CD8-positive, alpha-beta memory T cell (primary cell): ENCODE measurements at regions not wholly inside any gene's neighbourhood (a gene's known extent, or its start where the extent isn't known, plus 50 kb on each side); places are given as distances from the start of the nearest gene placed in this dataset.
A peak's percentile ranks its signal among the peaks of the same experiment; 100 is the strongest.

Source experiments
- CTCF ChIA-PET: fragments of 350-600 bp; sonication (Branson Sonifier 250); formaldehyde crosslinking; loops from one replicate; lab custom pipeline; 2021; ENCODE audit warnings: antibody characterized with exemption; lab: Charles Lee
- POLR2A ChIA-PET: fragments of 350-600 bp; sonication (Branson Sonifier 250); formaldehyde crosslinking; loops from one replicate; lab custom pipeline; 2021; ENCODE audit warnings: antibody characterized with exemption; lab: Charles Lee
- DNase-seq, 5 donors: peaks; one replicate each; pipeline versions ENCODE4 v3.0.0 to v3.0.0-alpha.2; 2020 to 2022; ENCODE audit warnings: mixed read lengths in 1 of 5
- H3K27ac ChIP-seq: one replicate; pipeline ENCODE4 v1.7.0; 2013; ENCODE audit warnings: low read depth, mild to moderate bottlenecking, low read length, moderate library complexity
- H3K27me3 ChIP-seq: 2 replicates; pipeline ENCODE4 v1.7.0; 2013; ENCODE audit warnings: low read length, mild to moderate bottlenecking; ENCODE audit not compliant: insufficient read depth, poor library complexity, severe bottlenecking
- H3K36me3 ChIP-seq: 2 replicates; pipeline ENCODE4 v1.7.0; 2013; ENCODE audit warnings: mild to moderate bottlenecking, low read length, moderate library complexity; ENCODE audit not compliant: insufficient read depth
- H3K4me1 ChIP-seq: 2 replicates; pipeline ENCODE4 v1.7.0; 2013; ENCODE audit warnings: mild to moderate bottlenecking, low read length, moderate library complexity; ENCODE audit not compliant: insufficient read depth
- H3K4me3 ChIP-seq: 2 replicates; pipeline ENCODE4 v1.7.0; 2013; ENCODE audit warnings: mild to moderate bottlenecking, low read length
- H3K9me3 ChIP-seq: 2 replicates; pipeline ENCODE4 v1.7.0; 2013; ENCODE audit warnings: mild to moderate bottlenecking, low read length
- H3K27ac Mint-ChIP-seq, 8 donors: one replicate each; pipeline ENCODE4 v1.8.0; 2020 to 2021; ENCODE audit warnings: mixed read lengths in 8 of 8, mild to moderate bottlenecking in 6 of 8, inconsistent platforms in 3 of 8, moderate library complexity in 3 of 8
- H3K27me3 Mint-ChIP-seq, 2 donors: one replicate each; pipeline ENCODE4 v1.8.0; 2020 to 2021; ENCODE audit warnings: mixed read lengths in 2 of 2, mild to moderate bottlenecking in 1 of 2, moderate library complexity in 1 of 2
- H3K36me3 Mint-ChIP-seq, 3 donors: one replicate each; pipeline ENCODE4 v1.8.0; 2020 to 2021; ENCODE audit warnings: mixed read lengths in 3 of 3, inconsistent platforms in 1 of 3, mild to moderate bottlenecking in 1 of 3
- H3K4me1 Mint-ChIP-seq, 3 donors: one replicate each; pipeline ENCODE4 v1.8.0; 2020 to 2021; ENCODE audit warnings: mixed read lengths in 3 of 3, inconsistent platforms in 1 of 3, mild to moderate bottlenecking in 1 of 3
- H3K4me3 Mint-ChIP-seq, 7 donors: one replicate each; pipeline ENCODE4 v1.8.0; 2020 to 2021; ENCODE audit warnings: mixed read lengths in 7 of 7, mild to moderate bottlenecking in 6 of 7, moderate library complexity in 4 of 7, inconsistent platforms in 2 of 7
- H3K9me3 Mint-ChIP-seq, 5 donors: one replicate each; pipeline ENCODE4 v1.8.0; 2020 to 2022; ENCODE audit warnings: mixed read lengths in 5 of 5, mild to moderate bottlenecking in 3 of 5, moderate library complexity in 2 of 5, inconsistent platforms in 1 of 5

DNA sequence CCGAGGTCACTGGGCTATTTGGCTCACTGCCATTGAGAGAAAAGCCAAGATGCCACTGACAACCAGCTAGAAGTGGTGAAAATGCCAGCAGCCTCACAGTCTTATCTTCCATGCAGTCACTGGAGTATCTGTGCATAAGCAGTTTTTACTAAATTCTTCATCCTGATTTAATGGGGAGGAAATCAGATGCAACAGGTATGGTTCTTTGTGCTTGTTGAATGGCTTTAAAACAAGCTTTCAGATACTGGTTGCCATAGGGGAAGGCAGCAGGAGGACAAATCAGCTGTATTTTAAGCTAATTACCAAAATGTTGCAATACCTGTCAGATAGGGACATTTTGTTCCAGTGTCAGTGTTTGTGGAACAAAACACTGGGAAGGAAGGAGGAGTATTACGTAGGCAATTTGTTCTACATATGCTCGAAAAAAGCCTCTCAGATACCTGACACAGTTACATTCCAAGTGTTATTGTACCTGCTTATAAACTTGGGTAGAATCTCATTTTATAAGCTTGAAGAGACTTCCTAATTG lies 54.1 kb upstream of the ARHGAP5 start:
- H3K27me3 ChIP-seq = no peaks in the 10 kb centered on the region
- H3K36me3 ChIP-seq = no peaks in the 10 kb centered on the region
- H3K9me3 Mint-ChIP-seq = no peaks in the 10 kb centered on the region
- CTCF ChIA-PET = no interaction called here
- no peak overlapping the region for H3K4me3 ChIP-seq
- H3K27me3 Mint-ChIP-seq = peaks cover 10 to 22% of the 10 kb centered on the region in 2 donors
- H3K4me1 ChIP-seq = no peaks in the 10 kb centered on the region
- H3K27ac ChIP-seq = no peak overlapping the region
- H3K36me3 Mint-ChIP-seq = no peaks in the 10 kb centered on the region
- no peaks in the 10 kb centered on the region for H3K9me3 ChIP-seq
- POLR2A ChIA-PET = no interaction called here
- DNase-seq = no peak
- no peaks in the 10 kb centered on the region for H3K4me1 Mint-ChIP-seq
- no peak overlapping the region for H3K27ac Mint-ChIP-seq
- H3K4me3 Mint-ChIP-seq = no peak overlapping the region

DNA sequence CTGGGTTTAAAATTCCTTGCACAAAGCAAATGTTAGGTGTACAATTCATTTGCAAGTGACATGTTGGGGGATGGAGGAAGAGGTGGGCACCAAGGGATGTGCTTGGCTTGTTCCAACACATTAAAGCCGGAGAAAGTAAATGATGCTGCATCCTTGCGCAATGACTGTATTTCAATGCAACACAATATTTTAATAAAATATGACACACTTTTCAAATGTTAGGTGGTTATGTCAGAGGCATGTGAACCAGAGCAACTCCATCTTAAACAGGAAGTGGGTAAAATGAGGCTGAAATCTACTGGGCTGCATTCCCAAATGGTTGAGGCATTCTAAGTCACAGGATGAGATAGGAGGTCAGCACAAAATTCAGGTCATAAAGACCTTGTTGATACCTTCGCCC lies 53.6 kb upstream of the ARHGAP5 start:
- Mint-ChIP-seq H3K36me3 (no peaks in the 10 kb centered on the region), H3K4me3 (no peak overlapping the region), H3K27ac (no peak overlapping the region), H3K9me3 (no peaks in the 10 kb centered on the region), H3K27me3 (peaks cover 10 to 26% of the 10 kb centered on the region in 2 donors), H3K4me1 (no peaks in the 10 kb centered on the region)
- H3K27ac ChIP-seq = no peak overlapping the region
- no peaks in the 10 kb centered on the region for H3K4me1 ChIP-seq
- no peak overlapping the region for H3K4me3 ChIP-seq
- POLR2A ChIA-PET = no interaction called here
- no peaks in the 10 kb centered on the region for H3K9me3 ChIP-seq
- no peaks in the 10 kb centered on the region for H3K27me3 ChIP-seq
- no peak for DNase-seq
- H3K36me3 ChIP-seq = no peaks in the 10 kb centered on the region
- CTCF ChIA-PET = no interaction called here

DNA sequence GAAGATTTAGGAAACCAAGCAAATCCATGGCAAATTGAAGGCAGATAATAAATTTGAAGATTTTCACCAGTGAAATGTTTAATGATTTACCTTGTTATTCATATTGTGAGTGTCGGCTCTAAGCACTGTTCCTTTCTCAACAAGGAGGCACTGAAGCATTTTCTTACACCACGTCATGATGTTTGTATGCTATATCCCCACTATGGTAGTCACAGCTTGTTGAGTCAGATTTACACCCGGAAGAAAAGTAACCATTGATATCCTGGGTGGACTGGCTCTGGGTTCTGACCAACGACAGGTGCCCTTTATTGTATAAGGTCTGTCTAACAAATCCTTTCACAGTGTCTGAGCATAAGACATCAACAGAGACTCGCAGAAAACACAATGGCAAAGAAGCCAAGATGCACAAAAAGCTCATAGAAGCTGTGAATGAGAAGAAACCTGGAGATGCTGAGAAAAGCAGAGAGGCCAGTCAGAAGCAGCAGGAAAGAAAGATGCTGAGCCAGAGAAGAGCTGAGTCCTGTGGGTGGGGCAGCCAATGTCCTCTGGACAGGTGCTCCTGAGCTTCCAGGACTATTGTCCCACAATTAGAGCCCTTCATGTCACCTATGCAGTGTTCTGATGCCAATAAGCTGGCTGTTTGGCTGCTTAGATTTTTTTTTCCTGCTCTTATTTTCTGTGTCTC lies 49.7 kb upstream of the ARHGAP5 start:
- ChIA-PET CTCF (interaction anchor here (1.5 kb wide), 1 partner anchor 225 kb away, joined by 3 read pairs; no protein-coding TSS in a partner anchor), POLR2A (no interaction called here)
- DNase-seq = no peak
- Histone ChIP-seq H3K4me3 (no peak overlapping the region), H3K4me1 (no peaks in the 10 kb centered on the region), H3K27ac (no peak overlapping the region), H3K27me3 (no peaks in the 10 kb centered on the region), H3K36me3 (no peaks in the 10 kb centered on the region), H3K9me3 (no peaks in the 10 kb centered on the region)
- H3K9me3 Mint-ChIP-seq = no peaks in the 10 kb centered on the region
- H3K36me3 Mint-ChIP-seq = no peaks in the 10 kb centered on the region
- peaks cover 12 to 23% of the 10 kb centered on the region in 2 donors for H3K27me3 Mint-ChIP-seq
- peak overlapping the region in 1 of 8 donors; percentile 32 for H3K27ac Mint-ChIP-seq
- no peak overlapping the region for H3K4me3 Mint-ChIP-seq
- H3K4me1 Mint-ChIP-seq = no peaks in the 10 kb centered on the region
